NT2/D1 (cell line): ENCODE measurements at regions not wholly inside any gene's neighbourhood (a gene's known extent, or its start where the extent isn't known, plus 50 kb on each side); places are given as distances from the start of the nearest gene placed in this dataset.
"Not testable (repeated sequence)": the region's sequence is repeated elsewhere in the genome, so short reads cannot be mapped to it uniquely, and the experiment has no call there.

Experiments
- DNase-seq: peaks from one replicate; pipeline ENCODE4 v3.0.0-alpha.2; 2011; ENCODE audit warnings: low read depth, low spot score
- H3K27me3 ChIP-seq: 2 replicates; pipeline ENCODE4 v1.6.0; 2011; ENCODE audit warnings: mild to moderate bottlenecking; ENCODE audit not compliant: insufficient read length, insufficient read depth
- H3K36me3 ChIP-seq: 2 replicates; pipeline ENCODE4 v1.6.1; 2011; ENCODE audit warnings: mild to moderate bottlenecking, low read length, mixed read lengths; ENCODE audit not compliant: insufficient read depth, insufficient read length
- H3K4me1 ChIP-seq: 2 replicates; pipeline ENCODE4 v1.5.1; 2011; ENCODE audit not compliant: insufficient read depth, insufficient read length
- H3K4me3 ChIP-seq: 2 replicates; pipeline ENCODE4 v1.5.1; 2011; ENCODE audit warnings: low read depth; ENCODE audit not compliant: insufficient read length
- H3K9ac ChIP-seq: 2 replicates; pipeline ENCODE4 v1.6.0; 2011; ENCODE audit warnings: low read depth; ENCODE audit not compliant: insufficient read length
- H3K9me3 ChIP-seq: 2 replicates; pipeline ENCODE4 v1.5.1; 2011; ENCODE audit warnings: mild to moderate bottlenecking, low read length; ENCODE audit not compliant: insufficient read depth
- SUZ12 ChIP-seq: IDR thresholded peaks from 2 replicates; pipeline ENCODE4 v1.6.1; 2011; ENCODE audit not compliant: insufficient read length, insufficient read depth; ENCODE audit errors: extremely low read depth
- YY1 ChIP-seq: IDR thresholded peaks from 2 replicates; pipeline ENCODE4 v1.6.1; 2011; ENCODE audit not compliant: insufficient read length, insufficient read depth
- ZNF274 ChIP-seq: IDR thresholded peaks from 2 replicates; pipeline ENCODE4 v1.6.1; 2011; ENCODE audit warnings: mild to moderate bottlenecking, low read depth, low read length

- Histone ChIP-seq H3K36me3 (no peaks in the 10 kb centered on the region), H3K4me3 (no peak overlapping the region), H3K4me1 (no peaks in the 10 kb centered on the region), H3K9ac (no peak overlapping the region), H3K27me3 (no peaks in the 10 kb centered on the region), H3K9me3 (no peaks in the 10 kb centered on the region)
- DNase-seq, result peak; percentile 64
- TF ChIP-seq ZNF274 (no peak), YY1 (no peak), SUZ12 (no peak)
These were observed 452.7 kb upstream of the PDE3A start for GRCh38 chr12:19915392-19916195.

GRCh38 chr12:19916196-19916753 lies 452.1 kb upstream of the PDE3A start:
- no peak overlapping the region for H3K4me3 ChIP-seq
- H3K4me1 ChIP-seq, result no peaks in the 10 kb centered on the region
- TF ChIP-seq YY1 (no peak), ZNF274 (no peak), SUZ12 (no peak)
- no peaks in the 10 kb centered on the region for H3K27me3 ChIP-seq
- H3K9ac ChIP-seq, result no peak overlapping the region
- H3K9me3 ChIP-seq, result no peaks in the 10 kb centered on the region
- H3K36me3 ChIP-seq, result no peaks in the 10 kb centered on the region
- no peak for DNase-seq

GRCh38 chr12:19916974-19917373 lies 451.4 kb upstream of the PDE3A start:
- TF ChIP-seq YY1 (no peak), SUZ12 (no peak)
- Histone ChIP-seq H3K9me3 (no peaks in the 10 kb centered on the region), H3K27me3 (no peaks in the 10 kb centered on the region), H3K9ac (no peak overlapping the region), H3K36me3 (no peaks in the 10 kb centered on the region), H3K4me1 (no peaks in the 10 kb centered on the region), H3K4me3 (no peak overlapping the region)
- DNase-seq, result no peak

- not testable (repeated sequence) for H3K4me1 ChIP-seq, H3K4me3 ChIP-seq, H3K27me3 ChIP-seq, H3K36me3 ChIP-seq, DNase-seq, H3K9ac ChIP-seq, H3K9me3 ChIP-seq
These were observed 446.6 kb upstream of the PDE3A start for GRCh38 chr12:19921716-19922115.

- no peak overlapping the region for H3K9ac ChIP-seq
- no peaks in the 10 kb centered on the region for H3K27me3 ChIP-seq
- no peak for DNase-seq
- H3K4me3 ChIP-seq, result no peak overlapping the region
- H3K36me3 ChIP-seq, result no peaks in the 10 kb centered on the region
- no peaks in the 10 kb centered on the region for H3K9me3 ChIP-seq
- TF ChIP-seq YY1 (no peak), ZNF274 (no peak), SUZ12 (no peak)
- H3K4me1 ChIP-seq, result no peaks in the 10 kb centered on the region
These were observed 445.6 kb upstream of the PDE3A start for GRCh38 chr12:19922717-19923116.

GRCh38 chr12:19924360-19924759 lies 444.0 kb upstream of the PDE3A start:
- TF ChIP-seq ZNF274, result no peak
- TF ChIP-seq SUZ12, result no peak
- TF ChIP-seq YY1, result no peak
- Histone ChIP-seq H3K27me3 (no peaks in the 10 kb centered on the region), H3K4me3 (no peak overlapping the region), H3K36me3 (no peaks in the 10 kb centered on the region), H3K4me1 (no peaks in the 10 kb centered on the region), H3K9ac (no peak overlapping the region), H3K9me3 (no peaks in the 10 kb centered on the region)
- DNase-seq, result no peak

GRCh38 chr12:19925841-19926240 lies 442.5 kb upstream of the PDE3A start:
- Histone ChIP-seq H3K27me3 (no peaks in the 10 kb centered on the region), H3K4me3 (no peak overlapping the region)
- no peak for DNase-seq

GRCh38 chr12:19926266-19926665 lies 442.1 kb upstream of the PDE3A start:
- Histone ChIP-seq H3K4me3 (no peak overlapping the region), H3K36me3 (no peaks in the 10 kb centered on the region)
- no peak for DNase-seq

More at GRCh38 chr12:19925841-19926240, 442.5 kb upstream of the PDE3A start:
- Histone ChIP-seq H3K4me1 (no peaks in the 10 kb centered on the region), H3K36me3 (no peaks in the 10 kb centered on the region), H3K9ac (no peak overlapping the region), H3K9me3 (no peaks in the 10 kb centered on the region)
- no peak for TF ChIP-seq ZNF274
- no peak for TF ChIP-seq YY1
- TF ChIP-seq SUZ12, result no peak

More at GRCh38 chr12:19926266-19926665, 442.1 kb upstream of the PDE3A start:
- Histone ChIP-seq H3K9me3 (no peaks in the 10 kb centered on the region), H3K4me1 (no peaks in the 10 kb centered on the region), H3K27me3 (no peaks in the 10 kb centered on the region), H3K9ac (no peak overlapping the region)
- TF ChIP-seq SUZ12 (no peak), ZNF274 (no peak), YY1 (no peak)
